ENCODE measurements at regions not wholly inside any gene's neighbourhood (a gene's known extent, or its start where the extent isn't known, plus 50 kb on each side); places are given as distances from the start of the nearest gene placed in this dataset.

GRCh38 chr10:9028231-9028630 lies 973.7 kb downstream of the GATA3 start:
- TF ChIP-seq, protein P1, sequence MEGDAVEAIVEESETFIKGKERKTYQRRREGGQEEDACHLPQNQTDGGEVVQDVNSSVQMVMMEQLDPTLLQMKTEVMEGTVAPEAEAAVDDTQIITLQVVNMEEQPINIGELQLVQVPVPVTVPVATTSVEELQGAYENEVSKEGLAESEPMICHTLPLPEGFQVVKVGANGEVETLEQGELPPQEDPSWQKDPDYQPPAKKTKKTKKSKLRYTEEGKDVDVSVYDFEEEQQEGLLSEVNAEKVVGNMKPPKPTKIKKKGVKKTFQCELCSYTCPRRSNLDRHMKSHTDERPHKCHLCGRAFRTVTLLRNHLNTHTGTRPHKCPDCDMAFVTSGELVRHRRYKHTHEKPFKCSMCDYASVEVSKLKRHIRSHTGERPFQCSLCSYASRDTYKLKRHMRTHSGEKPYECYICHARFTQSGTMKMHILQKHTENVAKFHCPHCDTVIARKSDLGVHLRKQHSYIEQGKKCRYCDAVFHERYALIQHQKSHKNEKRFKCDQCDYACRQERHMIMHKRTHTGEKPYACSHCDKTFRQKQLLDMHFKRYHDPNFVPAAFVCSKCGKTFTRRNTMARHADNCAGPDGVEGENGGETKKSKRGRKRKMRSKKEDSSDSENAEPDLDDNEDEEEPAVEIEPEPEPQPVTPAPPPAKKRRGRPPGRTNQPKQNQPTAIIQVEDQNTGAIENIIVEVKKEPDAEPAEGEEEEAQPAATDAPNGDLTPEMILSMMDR (IDR thresholded peaks at IDR 0.05): no peak
- TF ChIP-seq POLR2A (IDR thresholded peaks at IDR 0.05): no peak
